SH-SY5Y (cell line): ENCODE measurements at regions not wholly inside any gene's neighbourhood (a gene's known extent, or its start where the extent isn't known, plus 50 kb on each side); places are given as distances from the start of the nearest gene placed in this dataset.

Experiments used
- GATA2 ChIP-seq: IDR thresholded peaks from 2 replicates; pipeline ENCODE4 v1.6.1; 2011; ENCODE audit warnings: mild to moderate bottlenecking, low read depth, low read length
- GATA3 ChIP-seq: IDR thresholded peaks from 2 replicates; pipeline ENCODE4 v1.6.1; 2011; ENCODE audit warnings: low read depth, mild to moderate bottlenecking, low read length, moderate library complexity

- TF ChIP-seq GATA3 (no peak), GATA2 (peak; percentile 73)
These were observed 141.9 kb upstream of the ID2 start for GRCh38 chr2:8539743-8540551.

- no peak for TF ChIP-seq GATA3
- no peak for TF ChIP-seq GATA2
These were observed 141.3 kb upstream of the ID2 start for GRCh38 chr2:8540552-8541055.

GRCh38 chr2:8541223-8541622 lies 140.6 kb upstream of the ID2 start:
- TF ChIP-seq GATA3 = no peak

DNA sequence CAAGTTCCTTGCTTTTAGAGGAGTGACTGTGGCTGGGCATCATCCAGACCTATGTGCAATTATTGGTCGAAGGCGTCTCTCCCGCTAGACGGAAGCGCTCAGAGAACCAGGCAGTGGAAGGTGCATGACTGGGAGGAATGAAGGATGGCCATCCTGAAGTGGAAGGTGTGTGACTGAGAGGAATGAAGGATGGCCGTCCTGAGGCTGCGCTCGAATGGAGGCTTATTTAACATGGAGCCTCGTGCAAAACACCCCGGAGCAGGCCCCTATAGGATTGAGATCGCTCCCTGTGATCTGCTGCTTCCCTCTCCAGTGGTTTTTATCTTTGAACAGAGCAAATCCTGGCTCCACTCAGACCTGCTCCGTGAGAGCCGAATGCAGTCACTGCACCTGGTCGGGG lies 140.2 kb upstream of the ID2 start:
- TF ChIP-seq GATA2 = no peak
- TF ChIP-seq GATA3 = no peak

DNA sequence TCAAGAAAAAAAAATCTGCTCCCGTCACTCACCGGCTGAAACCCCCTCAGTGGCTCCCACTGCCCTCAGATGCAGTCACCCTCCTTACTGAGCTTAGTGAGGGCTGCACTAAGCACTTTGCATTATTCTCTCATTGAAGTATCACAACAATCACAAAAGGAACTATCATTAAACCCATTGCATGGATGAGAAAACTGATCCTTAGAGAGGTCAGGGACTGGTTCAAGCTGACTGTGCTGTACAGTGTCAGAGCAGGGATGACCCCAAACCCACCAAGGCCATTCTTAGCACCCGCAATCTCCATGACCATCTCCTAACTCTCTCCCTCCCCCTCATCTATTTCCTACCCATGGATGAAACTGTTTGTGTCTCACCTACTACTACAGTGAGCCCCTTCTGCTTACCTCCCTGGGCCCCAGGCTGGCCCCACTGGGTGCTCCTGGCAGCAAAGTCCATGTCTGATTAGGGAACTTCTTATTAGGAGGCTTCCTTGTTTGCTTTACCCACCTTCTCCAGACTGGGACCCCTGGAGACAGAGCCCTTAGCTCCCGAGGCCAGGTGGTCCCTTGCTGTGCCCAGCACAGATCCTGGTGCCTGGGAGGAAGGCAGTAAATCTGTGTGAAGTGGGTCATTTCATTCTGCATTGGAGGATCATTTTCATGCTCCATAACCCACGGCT lies 139.3 kb upstream of the ID2 start:
- no peak for TF ChIP-seq GATA2
- TF ChIP-seq GATA3 = no peak

DNA sequence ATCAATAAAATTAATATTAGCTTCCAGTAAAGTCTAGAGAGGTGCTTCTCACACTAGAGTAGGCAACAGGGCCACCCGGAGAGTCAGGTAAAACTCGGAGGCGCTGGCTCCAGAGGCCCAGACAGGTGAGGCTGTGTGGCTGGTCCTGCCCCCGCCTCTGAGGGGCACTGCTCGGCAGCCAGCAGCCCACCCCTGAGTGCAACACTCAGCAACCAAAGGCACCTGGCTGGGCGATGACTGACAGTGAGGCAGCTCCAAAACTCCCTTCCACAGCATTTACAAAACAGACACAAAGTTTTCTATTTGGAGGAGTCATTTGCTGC lies 138.8 kb upstream of the ID2 start:
- TF ChIP-seq GATA3 = no peak
- no peak for TF ChIP-seq GATA2

DNA sequence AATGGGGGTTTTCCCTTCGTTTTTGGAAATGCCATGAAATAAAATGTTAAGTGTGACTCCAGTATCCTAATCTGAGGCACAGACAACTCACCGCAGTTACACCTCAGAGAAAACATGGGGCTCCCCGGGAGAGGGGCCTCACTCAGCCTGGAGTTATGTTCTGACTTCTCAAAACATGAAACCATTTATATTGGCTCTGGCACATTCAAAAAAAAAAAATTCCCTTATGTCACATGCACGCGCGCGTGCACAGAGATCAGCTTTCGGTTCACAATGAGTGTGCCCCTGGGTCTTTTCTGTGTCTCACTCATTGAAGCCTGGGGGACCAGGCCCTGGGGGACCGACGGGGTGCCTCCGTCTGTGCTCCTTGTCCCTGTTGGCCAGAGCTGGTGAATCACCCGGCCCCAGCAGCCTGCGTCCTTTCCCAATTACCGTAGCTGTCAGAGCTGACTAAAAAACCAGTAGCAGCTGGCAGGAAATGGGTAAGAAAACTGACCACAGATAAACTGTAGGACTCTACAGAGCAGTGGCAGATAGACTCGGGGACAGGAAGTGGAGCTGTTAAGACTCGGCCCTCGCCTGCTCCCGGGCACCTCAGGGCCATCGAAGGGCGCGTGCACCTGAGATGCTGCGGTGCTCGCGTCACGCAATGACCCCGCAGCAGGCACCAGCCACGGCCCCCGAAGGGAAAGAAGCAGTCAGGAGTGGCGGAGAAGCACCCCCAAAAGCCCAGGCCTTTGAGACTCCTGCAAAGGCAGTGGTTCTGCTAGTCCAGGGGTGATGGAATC lies 138.3 kb upstream of the ID2 start:
- TF ChIP-seq GATA2 (no peak), GATA3 (no peak)

- TF ChIP-seq GATA2 (no peak), GATA3 (no peak)
These were observed 137.6 kb upstream of the ID2 start for GRCh38 chr2:8544171-8544785.

- TF ChIP-seq GATA3 (no peak), GATA2 (no peak)
These were observed 136.8 kb upstream of the ID2 start for GRCh38 chr2:8544786-8545694.

DNA sequence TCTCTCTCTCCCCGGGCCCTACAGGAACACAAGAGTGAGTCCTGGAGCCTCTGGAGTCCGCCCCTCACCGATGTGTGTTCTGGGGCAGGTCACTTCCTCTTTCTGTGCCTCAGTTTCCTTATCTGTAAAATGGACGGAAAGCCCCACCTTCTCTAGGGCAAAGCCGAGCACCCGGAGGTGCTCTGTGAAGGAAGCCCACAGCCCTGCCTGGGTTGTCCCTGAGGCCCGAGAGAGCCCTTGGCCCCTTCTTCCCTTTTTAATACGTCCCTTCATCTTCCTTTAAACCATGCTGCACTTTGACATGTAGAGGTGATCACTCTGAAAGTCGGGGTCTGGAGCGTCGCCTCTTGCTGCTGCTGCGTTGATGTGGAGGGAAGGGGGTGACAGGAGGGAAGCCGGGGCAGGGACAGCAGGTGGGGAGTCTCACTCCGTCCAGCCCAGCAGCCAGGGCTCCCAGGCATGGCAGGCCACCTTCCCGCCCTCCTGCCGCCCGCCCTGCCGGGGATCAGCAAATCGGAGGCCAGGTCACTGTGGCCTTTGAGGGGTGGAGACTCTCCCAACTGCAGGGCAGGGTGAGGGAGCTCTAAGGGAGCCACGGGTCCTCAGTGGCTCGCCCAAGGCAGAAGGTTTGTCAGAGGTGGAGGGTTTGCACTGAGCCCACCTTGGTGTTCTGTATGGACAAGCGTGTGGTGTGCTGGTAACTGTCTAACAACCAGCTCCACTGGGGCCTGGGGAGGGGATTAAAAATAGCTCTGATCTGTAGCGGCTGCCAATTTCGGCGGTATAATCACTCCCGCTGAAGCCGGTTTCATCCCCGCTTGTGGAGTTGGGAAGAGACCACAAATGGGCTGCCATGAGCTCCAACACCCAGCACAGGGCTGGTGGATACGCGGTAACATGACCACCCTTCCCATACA lies 135.9 kb upstream of the ID2 start:
- TF ChIP-seq GATA2 = no peak
- TF ChIP-seq GATA3 = no peak

- TF ChIP-seq GATA3 (no peak), GATA2 (no peak)
These were observed 135.1 kb upstream of the ID2 start for GRCh38 chr2:8546612-8547283.

DNA sequence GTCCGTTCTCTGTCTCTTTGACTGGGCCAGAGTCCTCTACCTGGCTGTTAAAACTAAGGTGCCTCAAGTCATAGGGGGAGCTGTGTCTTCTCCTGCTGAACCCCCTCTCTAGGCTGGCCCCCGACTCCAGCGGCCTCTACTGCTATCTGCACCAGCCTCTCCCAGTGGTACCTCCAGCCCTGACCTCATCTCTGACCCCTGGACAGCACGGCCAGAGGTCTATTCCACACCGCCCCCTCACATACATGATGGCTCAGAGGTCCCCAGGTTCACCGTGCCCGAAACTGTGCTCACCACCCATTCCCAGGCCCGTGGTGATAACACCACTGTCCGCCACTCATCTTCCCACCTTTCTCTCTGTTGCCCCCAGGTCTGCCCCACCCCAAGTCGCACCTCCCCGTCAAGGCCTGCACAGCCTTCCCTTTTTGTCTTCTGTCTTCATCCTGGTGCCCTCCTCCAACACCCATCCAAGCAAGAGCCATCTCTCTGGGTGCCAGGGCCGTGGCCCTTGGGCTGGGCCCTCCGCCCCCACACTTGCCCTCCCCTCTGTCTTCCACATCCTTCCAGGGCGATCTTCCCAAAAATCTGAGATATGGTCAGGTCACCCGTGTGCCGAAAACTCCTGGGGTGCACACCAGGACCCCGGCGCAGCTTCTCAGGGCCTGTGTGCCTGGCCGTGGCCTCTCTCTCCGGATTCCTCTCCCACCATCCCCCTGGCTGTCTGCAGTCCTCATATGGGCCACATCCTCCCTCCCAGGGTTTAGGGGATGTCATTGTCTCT lies 134.4 kb upstream of the ID2 start:
- TF ChIP-seq GATA2 (no peak), GATA3 (no peak)
